H1 (cell line): ENCODE measurements at regions not wholly inside any gene's neighbourhood (a gene's known extent, or its start where the extent isn't known, plus 50 kb on each side); places are given as distances from the start of the nearest gene placed in this dataset.

Source experiments
- CTCF ChIA-PET: fragments of 300-600 bp; sonication (Branson Sonifier 250); formaldehyde crosslinking; loops from one replicate; lab custom pipeline; 2021; ENCODE audit not compliant: partially characterized antibody; lab: Charles Lee
- POLR2A ChIA-PET: fragments of 300-600 bp; sonication (Branson Sonifier 250); formaldehyde crosslinking; loops from one replicate; lab custom pipeline; 2021; ENCODE audit warnings: inconsistent platforms; ENCODE audit not compliant: partially characterized antibody; lab: Charles Lee
- DNase-seq, 2 experiments: peaks; one replicate each; pipeline versions ENCODE4 v3.0.0 to v3.0.0-alpha.2; 2010 to 2022; ENCODE audit warnings: low spot score in 2 of 2, low read depth in 1 of 2, mixed read lengths in 1 of 2
- FAIRE-seq: peaks from 2 replicates; lab custom pipeline; 2011; peaks lifted over from hg19 to GRCh38; lab: Jason Lieb, UNC
- H2AFZ ChIP-seq: 2 replicates; pipeline ENCODE4 v1.8.1; 2012; ENCODE audit warnings: low read length, inconsistent platforms
- H2AK5ac ChIP-seq: 2 replicates; pipeline ENCODE4 v1.6.1; 2013; ENCODE audit warnings: low read depth, low read length
- H2BK120ac ChIP-seq: replicated peaks from 2 replicates; pipeline ENCODE3; 2013; ENCODE audit warnings: low read depth, low read length, inconsistent platforms
- H2BK12ac ChIP-seq: 2 replicates; pipeline ENCODE4 v1.6.1; 2013; ENCODE audit warnings: low read depth, low read length
- H2BK15ac ChIP-seq: 2 replicates; pipeline ENCODE4 v1.6.1; 2013; ENCODE audit warnings: low read length
- H2BK20ac ChIP-seq: 2 replicates; pipeline ENCODE4 v1.6.1; 2013; ENCODE audit warnings: low read length
- H2BK5ac ChIP-seq: 2 replicates; pipeline ENCODE4 v1.6.1; 2013; ENCODE audit warnings: low read depth, low read length
- H3K14ac ChIP-seq: 2 replicates; pipeline ENCODE4 v1.6.1; 2013; ENCODE audit warnings: inconsistent platforms; ENCODE audit not compliant: insufficient read length
- H3K18ac ChIP-seq: 2 replicates; pipeline ENCODE4 v1.6.1; 2013; ENCODE audit warnings: low read length; ENCODE audit errors: extremely low read depth
- H3K23ac ChIP-seq: 2 replicates; pipeline ENCODE4 v1.6.1; 2013; ENCODE audit warnings: inconsistent platforms; ENCODE audit not compliant: insufficient read length
- H3K23me2 ChIP-seq: 2 replicates; pipeline ENCODE4 v1.6.1; 2013; ENCODE audit warnings: low read depth, low read length
- H3K27ac ChIP-seq: 2 replicates; pipeline ENCODE4 v1.6.1; 2011; ENCODE audit warnings: low read depth, low read length, inconsistent platforms
- H3K27me3 ChIP-seq, 4 experiments: replicated peaks in 1 of 4; 1 replicate in 1 of 4; 2 replicates in 3 of 4; pipeline versions ENCODE4 v1.6.1 to v1.8.1; 2011 to 2013; ENCODE audit warnings: low read length in 3 of 4, mild to moderate bottlenecking in 3 of 4, inconsistent platforms in 2 of 4, mixed read lengths in 2 of 4, moderate library complexity in 1 of 4; ENCODE audit not compliant: control insufficient read depth in 3 of 4, insufficient read depth in 3 of 4; ENCODE audit errors: extremely low read depth in 1 of 4
- H3K36me3 ChIP-seq, 4 experiments: 2 replicates each; pipeline versions ENCODE4 v1.6.1 to v1.8.1; 2011 to 2013; ENCODE audit warnings: mild to moderate bottlenecking in 4 of 4, low read length in 3 of 4, moderate library complexity in 2 of 4, control low read depth in 1 of 4, inconsistent platforms in 1 of 4; ENCODE audit not compliant: insufficient read depth in 4 of 4, control insufficient read depth in 2 of 4
- H3K4ac ChIP-seq: replicated peaks from 2 replicates; pipeline ENCODE3; 2013; ENCODE audit warnings: low read length, low read depth, mixed read lengths, inconsistent platforms; ENCODE audit not compliant: insufficient read length
- H3K4me1 ChIP-seq, 4 experiments: replicated peaks in 1 of 4; 1 replicate in 1 of 4; 2 replicates in 3 of 4; pipeline versions ENCODE4 v1.6.1 to v1.8.1; 2011 to 2013; ENCODE audit warnings: low read length in 3 of 4, inconsistent platforms in 2 of 4, mixed read lengths in 1 of 4; ENCODE audit not compliant: insufficient read depth in 4 of 4, control insufficient read depth in 3 of 4
- H3K4me2 ChIP-seq, 2 experiments: 2 replicates each; pipeline versions ENCODE4 v1.6.1 to v1.8.1; 2011 to 2013; ENCODE audit warnings: low read depth in 2 of 2, low read length in 2 of 2, control low read depth in 1 of 2, inconsistent platforms in 1 of 2, mild to moderate bottlenecking in 1 of 2; ENCODE audit not compliant: insufficient read depth in 1 of 2
- H3K4me3 ChIP-seq, 4 experiments: fragments of 200-600, 300-600 bp in 1 of 4; sonication (generic), shearing (Covaris generic), sonication (Bioruptor Twin) in 1 of 4; 2 replicates each; pipeline versions ENCODE4 v1.5.1 to v1.8.1; 2011 to 2016; ENCODE audit warnings: low read length in 4 of 4, low read depth in 3 of 4, control low read depth in 2 of 4, inconsistent platforms in 2 of 4, mild to moderate bottlenecking in 2 of 4, mixed read lengths in 1 of 4, moderate library complexity in 1 of 4; ENCODE audit not compliant: insufficient read depth in 2 of 4; ENCODE audit errors: extremely low read depth in 1 of 4
- H3K56ac ChIP-seq: replicated peaks from 2 replicates; pipeline ENCODE3; 2013; ENCODE audit warnings: low read depth, mild to moderate bottlenecking, mixed read lengths, low read length, inconsistent platforms; ENCODE audit not compliant: insufficient read length
- H3K79me1 ChIP-seq: 2 replicates; pipeline ENCODE4 v1.6.1; 2013; ENCODE audit warnings: low read depth, low read length, control low read depth
- H3K79me2 ChIP-seq, 2 experiments: 2 replicates each; pipeline versions ENCODE4 v1.6.1 to v1.8.1; 2012 to 2013; ENCODE audit warnings: low read length in 2 of 2, mild to moderate bottlenecking in 2 of 2, inconsistent platforms in 1 of 2; ENCODE audit not compliant: insufficient read depth in 2 of 2, control insufficient read depth in 1 of 2
- H3K9ac ChIP-seq, 4 experiments: replicated peaks in 1 of 4; 1 replicate in 1 of 4; 2 replicates in 3 of 4; pipeline versions ENCODE4 v1.6.1 to v1.8.1; 2011 to 2013; ENCODE audit warnings: low read depth in 3 of 4, low read length in 3 of 4, control low read depth in 2 of 4, mild to moderate bottlenecking in 2 of 4, moderate library complexity in 2 of 4, inconsistent platforms in 1 of 4; ENCODE audit errors: extremely low read depth in 1 of 4
- H3K9me3 ChIP-seq, 2 experiments: 2 replicates each; pipeline versions ENCODE4 v1.6.1 to v1.8.1; 2012 to 2013; ENCODE audit warnings: mild to moderate bottlenecking in 2 of 2, moderate library complexity in 2 of 2, control low read depth in 1 of 2, inconsistent platforms in 1 of 2, low read depth in 1 of 2, low read length in 1 of 2, mixed read lengths in 1 of 2; ENCODE audit not compliant: insufficient read depth in 2 of 2
- H4K20me1 ChIP-seq, 2 experiments: replicated peaks in 1 of 2; 2 replicates each; pipeline versions ENCODE3 to v1.8.1; 2011 to 2013; ENCODE audit warnings: inconsistent platforms in 2 of 2, low read length in 2 of 2, mild to moderate bottlenecking in 1 of 2; ENCODE audit not compliant: insufficient read depth in 2 of 2, control insufficient read depth in 1 of 2
- H4K5ac ChIP-seq: 2 replicates; pipeline ENCODE4 v1.6.1; 2013; ENCODE audit warnings: low read length, low read depth, mixed read lengths, inconsistent platforms; ENCODE audit not compliant: insufficient read length
- H4K8ac ChIP-seq: 2 replicates; pipeline ENCODE4 v1.8.0; 2013; ENCODE audit warnings: mild to moderate bottlenecking, moderate library complexity, low read length, inconsistent platforms; ENCODE audit not compliant: insufficient read depth; ENCODE audit errors: extremely low read depth
- H4K91ac ChIP-seq: replicated peaks from 2 replicates; pipeline ENCODE3; 2013; ENCODE audit warnings: low read length, mixed read lengths, inconsistent platforms; ENCODE audit not compliant: insufficient read length
- BACH1 ChIP-seq: IDR thresholded peaks from 2 replicates; pipeline ENCODE4 v1.6.1; 2012; ENCODE audit warnings: low read length, improper control_type of control experiment
- BCL11A ChIP-seq, 2 experiments: IDR thresholded peaks; one replicate each; pipeline ENCODE4 v1.6.1; 2011; ENCODE audit warnings: low read depth in 2 of 2, low read length in 2 of 2, mild to moderate bottlenecking in 2 of 2
- BRCA1 ChIP-seq: IDR thresholded peaks from 2 replicates; pipeline ENCODE4 v1.6.1; 2012; ENCODE audit warnings: low read depth, low read length, improper control_type of control experiment
- CHD1 ChIP-seq: IDR thresholded peaks from 2 replicates; pipeline ENCODE4 v1.6.1; 2012; ENCODE audit warnings: low read depth, low read length, improper control_type of control experiment
- EGR1 ChIP-seq: IDR thresholded peaks from 2 replicates; pipeline ENCODE4 v1.6.1; 2011; ENCODE audit warnings: low read depth, low read length, borderline replicate concordance
- EP300 ChIP-seq, 2 experiments: IDR thresholded peaks; 1 replicate in 1 of 2; 2 replicates in 1 of 2; pipeline ENCODE4 v1.6.1; 2011 to 2012; ENCODE audit warnings: low read depth in 2 of 2, low read length in 2 of 2, mild to moderate bottlenecking in 2 of 2, borderline replicate concordance in 1 of 2, inconsistent platforms in 1 of 2, moderate library complexity in 1 of 2
- FOSL1 ChIP-seq: IDR thresholded peaks from 2 replicates; pipeline ENCODE4 v1.6.1; 2011; ENCODE audit warnings: mild to moderate bottlenecking, low read depth, low read length, moderate library complexity; ENCODE audit not compliant: insufficient read depth
- HDAC6 ChIP-seq: IDR thresholded peaks from one replicate; pipeline ENCODE4 v1.7.1; 2012; ENCODE audit warnings: low read depth, mild to moderate bottlenecking, inconsistent platforms, low read length, moderate library complexity
- JUN ChIP-seq: IDR thresholded peaks from 2 replicates; pipeline ENCODE4 v1.6.1; 2011; ENCODE audit warnings: low read depth, mild to moderate bottlenecking, improper control_type of control experiment, low read length
- MAX ChIP-seq: IDR thresholded peaks from 2 replicates; pipeline ENCODE4 v1.6.1; 2012; ENCODE audit warnings: inconsistent platforms
- SAP30 ChIP-seq: fragments of 300-600 bp; sonication (generic); IDR thresholded peaks from 2 replicates; pipeline ENCODE4 v1.7.1; 2012; ENCODE audit warnings: low read length, moderate library complexity, mild to moderate bottlenecking, inconsistent platforms; ENCODE audit not compliant: insufficient read depth, insufficient replicate concordance
- SIN3A ChIP-seq, 2 experiments: IDR thresholded peaks in 1 of 2; conservative IDR thresholded peaks in 1 of 2; 2 replicates each; pipeline ENCODE4 v1.6.1; 2011 to 2012; ENCODE audit warnings: low read length in 2 of 2, improper control_type of control experiment in 1 of 2, low read depth in 1 of 2, mild to moderate bottlenecking in 1 of 2
- SIRT6 ChIP-seq: IDR thresholded peaks from one replicate; pipeline ENCODE4 v1.7.1; 2012; ENCODE audit warnings: low read length, inconsistent platforms
- SP2 ChIP-seq: IDR thresholded peaks from 2 replicates; pipeline ENCODE4 v1.6.1; 2012; ENCODE audit warnings: mild to moderate bottlenecking, low read length, inconsistent platforms
- WGBS, 2 experiments: shearing (Covaris generic) in 1 of 2; methylation state at CpG; one replicate each; pipeline versions ENCODE4 v1.1.6 to v1.1.7; 2013 to 2015; ENCODE audit warnings: low lambda C conversion rate in 2 of 2, mixed read lengths in 2 of 2, inconsistent platforms in 1 of 2, low coverage in 1 of 2, missing lambda C conversion rate in 1 of 2; ENCODE audit not compliant: insufficient replicate concordance in 2 of 2, insufficient coverage in 1 of 2, insufficient read length in 1 of 2; ENCODE audit errors: extremely low coverage in 1 of 2, missing lambda C conversion rate in 1 of 2; 5-methylcytosine and 5-hydroxymethylcytosine counted together

DNA sequence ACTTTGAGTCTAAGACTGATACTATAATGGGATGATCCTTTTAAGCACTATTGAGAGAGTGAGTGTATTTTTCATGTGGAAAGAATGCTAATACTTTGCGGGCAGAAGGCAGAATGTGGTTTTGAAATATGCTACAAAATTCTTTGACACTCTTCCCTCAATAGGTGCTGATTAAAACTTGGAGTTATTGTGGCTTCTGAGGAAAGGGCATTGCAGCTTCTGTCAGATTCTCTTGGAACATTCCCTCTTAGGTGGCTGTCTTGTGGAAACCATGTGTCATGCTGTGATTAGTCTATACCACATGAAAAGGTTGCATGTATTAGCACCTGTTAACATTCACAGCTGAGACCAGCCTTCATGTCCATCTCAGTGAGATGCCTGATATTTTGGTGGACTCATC lies 547.0 kb downstream of the STIM2 start:
- Histone ChIP-seq H2BK15ac (no peak overlapping the region), H2BK5ac (no peak overlapping the region), H4K20me1 (no peaks in the 10 kb centered on the region), H3K4ac (no peak overlapping the region), H3K9me3 (peaks cover 10 to 15% of the 10 kb centered on the region in 2 experiments), H2BK12ac (no peak overlapping the region), H4K8ac (no peak overlapping the region), H3K79me1 (no peaks in the 10 kb centered on the region), H3K23me2 (no peaks in the 10 kb centered on the region), H3K27me3 (no peaks in the 10 kb centered on the region), H4K5ac (no peak overlapping the region), H3K23ac (no peak overlapping the region), H3K18ac (no peak overlapping the region), H2AFZ (no peak overlapping the region), H3K4me3 (no peak overlapping the region), H2BK120ac (no peak overlapping the region), H3K27ac (no peak overlapping the region), H2AK5ac (no peak overlapping the region), H2BK20ac (no peak overlapping the region), H3K36me3 (no peaks in the 10 kb centered on the region; a peak in 1 of 8 replicates), H3K14ac (no peak overlapping the region), H3K79me2 (no peaks in the 10 kb centered on the region), H3K4me2 (no peak overlapping the region), H4K91ac (no peak overlapping the region), H3K4me1 (no peaks in the 10 kb centered on the region), H3K9ac (no peak overlapping the region), H3K56ac (no peak overlapping the region)
- POLR2A ChIA-PET: no interaction called here
- DNase-seq (no peak), FAIRE-seq (no peak)
- CTCF ChIA-PET: no interaction called here
- no peak for TF ChIP-seq BCL11A (IDR thresholded peaks at IDR 0.05; ENCODE audit: low read depth in 2 of 2, low read length in 2 of 2)
- no peak for TF ChIP-seq SAP30
- no peak for TF ChIP-seq HDAC6
- no peak for TF ChIP-seq MAX
- TF ChIP-seq SP2: no peak
- no peak for TF ChIP-seq CHD1
- TF ChIP-seq BRCA1: no peak
- TF ChIP-seq EP300 (IDR thresholded peaks at IDR 0.05; ENCODE audit: borderline replicate concordance in 1 of 2, low read depth in 2 of 2, low read length in 2 of 2): no peak
- TF ChIP-seq JUN: no peak
- no peak for TF ChIP-seq SIRT6
- TF ChIP-seq EGR1: no peak
- no peak for TF ChIP-seq BACH1
- no peak for TF ChIP-seq FOSL1
- no peak for TF ChIP-seq SIN3A (conservative IDR thresholded peaks at IDR 0.05 in 1 of 2, IDR thresholded peaks at IDR 0.05 in 1 of 2; ENCODE audit: low read depth in 1 of 2, low read length in 2 of 2)
- 87% methylated on average over 1 of the region's 1 CpG; no CpG with 5 or more reads in 1 of the 2 experiments for WGBS, 2 experiments
